Loucy (cell line): ENCODE measurements at regions not wholly inside any gene's neighbourhood (a gene's known extent, or its start where the extent isn't known, plus 50 kb on each side); places are given as distances from the start of the nearest gene placed in this dataset.

Experiments used
- H2AFZ ChIP-seq: fragments of 200-600 bp; sonication (generic); 2 replicates; pipeline ENCODE4 v1.6.0; 2016; ENCODE audit warnings: antibody characterized with exemption, mild to moderate bottlenecking, low read length, moderate library complexity
- H3F3A ChIP-seq: fragments of 200-600 bp; 2 replicates; pipeline ENCODE4 v1.6.0; 2016; ENCODE audit warnings: antibody characterized with exemption, low read depth, mild to moderate bottlenecking
- H3K27me3 ChIP-seq: fragments of 200-600 bp; sonication (generic); 2 replicates; pipeline ENCODE4 v1.6.1; 2014; ENCODE audit warnings: low read length, mild to moderate bottlenecking; ENCODE audit not compliant: insufficient read depth, poor library complexity, severe bottlenecking
- H3K36me3 ChIP-seq: fragments of 200-600 bp; sonication (generic); 2 replicates; pipeline ENCODE4 v1.6.1; 2016; ENCODE audit warnings: low read length; ENCODE audit not compliant: insufficient read depth
- H3K4me1 ChIP-seq: fragments of 200-600 bp; sonication (generic); 2 replicates; pipeline ENCODE4 v1.5.1; 2014; ENCODE audit warnings: low read length, mild to moderate bottlenecking; ENCODE audit not compliant: insufficient read depth, poor library complexity, severe bottlenecking
- H3K4me2 ChIP-seq: fragments of 200-600 bp; sonication (generic); 2 replicates; pipeline ENCODE4 v1.6.0; 2014; ENCODE audit warnings: antibody characterized with exemption, low read length, low read depth, mild to moderate bottlenecking; ENCODE audit not compliant: poor library complexity, severe bottlenecking
- H3K4me3 ChIP-seq: fragments of 200-600 bp; sonication (generic); 2 replicates; pipeline ENCODE4 v1.5.1; 2014; ENCODE audit warnings: low read length, mild to moderate bottlenecking, mixed read lengths; ENCODE audit not compliant: poor library complexity, severe bottlenecking
- H3K79me2 ChIP-seq: fragments of 200-600 bp; sonication (generic); 2 replicates; pipeline ENCODE4 v1.6.1; 2014; ENCODE audit warnings: low read length; ENCODE audit not compliant: insufficient read depth
- H3K9ac ChIP-seq: fragments of 200-600 bp; sonication (generic); 2 replicates; pipeline ENCODE4 v1.6.0; 2014; ENCODE audit warnings: mild to moderate bottlenecking, low read depth, low read length, moderate library complexity; ENCODE audit not compliant: poor library complexity, severe bottlenecking
- H3K9me2 ChIP-seq: fragments of 200-600 bp; sonication (generic); replicated peaks from 2 replicates; pipeline ENCODE4 v1.6.1; 2016; ENCODE audit warnings: low read depth, low read length, mixed read lengths
- H3K9me3 ChIP-seq: fragments of 200-600 bp; sonication (generic); 2 replicates; pipeline ENCODE4 v1.6.1; 2014; ENCODE audit warnings: mild to moderate bottlenecking, antibody characterized with exemption, low read length, low read depth; ENCODE audit not compliant: insufficient read depth
- H4K20me1 ChIP-seq: fragments of 200-600 bp; sonication (generic); 2 replicates; pipeline ENCODE4 v1.6.0; 2014; ENCODE audit warnings: antibody characterized with exemption, low read length, mild to moderate bottlenecking; ENCODE audit not compliant: insufficient read depth, poor library complexity, severe bottlenecking
- EZH2phosphoT487 ChIP-seq: fragments of 200-600 bp; IDR thresholded peaks from 2 replicates; pipeline ENCODE4 v1.6.1; 2018; ENCODE audit warnings: antibody characterized with exemption, mild to moderate bottlenecking, moderate library complexity, borderline replicate concordance
- TF ChIP-seq, protein P1 (sequence below): fragments of 200-600 bp; sonication (generic); conservative IDR thresholded peaks from 2 replicates; pipeline ENCODE4 v1.5.1; 2014; ENCODE audit warnings: mild to moderate bottlenecking, antibody characterized with exemption, low read length

DNA sequence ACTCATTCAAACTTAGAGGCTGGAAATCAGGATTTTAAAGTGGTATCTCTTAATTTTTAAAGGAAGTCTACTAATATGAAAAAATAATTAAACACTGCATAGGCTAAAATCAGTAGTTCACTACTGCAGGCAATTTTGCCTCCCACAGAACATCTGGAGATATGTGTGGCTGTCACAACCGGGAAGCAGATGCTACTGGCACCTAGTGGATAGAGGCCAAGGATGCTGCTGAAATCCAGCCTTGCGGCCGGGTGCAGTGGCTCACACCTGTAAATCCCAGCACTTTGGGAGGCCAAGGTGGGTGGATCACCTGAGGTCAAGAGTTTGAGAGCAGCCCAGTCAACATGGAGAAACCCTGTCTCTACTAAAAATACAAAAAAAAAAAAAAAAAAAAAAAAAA lies 473.9 kb downstream of the XYLT1 start:
- Histone ChIP-seq H3K79me2 (no peaks in the 10 kb centered on the region), H3K4me1 (peaks cover 11% of the 10 kb centered on the region), H4K20me1 (no peaks in the 10 kb centered on the region), H3K36me3 (no peaks in the 10 kb centered on the region), H3K4me3 (no peak overlapping the region), H3K27me3 (no peaks in the 10 kb centered on the region), H3K9me3 (no peaks in the 10 kb centered on the region), H3K9me2 (no peaks in the 10 kb centered on the region), H3K9ac (no peak overlapping the region), H3F3A (no peaks in the 10 kb centered on the region), H3K4me2 (no peak overlapping the region), H2AFZ (no peak overlapping the region)
- no peak for TF ChIP-seq EZH2phosphoT487
- TF ChIP-seq, protein P1, sequence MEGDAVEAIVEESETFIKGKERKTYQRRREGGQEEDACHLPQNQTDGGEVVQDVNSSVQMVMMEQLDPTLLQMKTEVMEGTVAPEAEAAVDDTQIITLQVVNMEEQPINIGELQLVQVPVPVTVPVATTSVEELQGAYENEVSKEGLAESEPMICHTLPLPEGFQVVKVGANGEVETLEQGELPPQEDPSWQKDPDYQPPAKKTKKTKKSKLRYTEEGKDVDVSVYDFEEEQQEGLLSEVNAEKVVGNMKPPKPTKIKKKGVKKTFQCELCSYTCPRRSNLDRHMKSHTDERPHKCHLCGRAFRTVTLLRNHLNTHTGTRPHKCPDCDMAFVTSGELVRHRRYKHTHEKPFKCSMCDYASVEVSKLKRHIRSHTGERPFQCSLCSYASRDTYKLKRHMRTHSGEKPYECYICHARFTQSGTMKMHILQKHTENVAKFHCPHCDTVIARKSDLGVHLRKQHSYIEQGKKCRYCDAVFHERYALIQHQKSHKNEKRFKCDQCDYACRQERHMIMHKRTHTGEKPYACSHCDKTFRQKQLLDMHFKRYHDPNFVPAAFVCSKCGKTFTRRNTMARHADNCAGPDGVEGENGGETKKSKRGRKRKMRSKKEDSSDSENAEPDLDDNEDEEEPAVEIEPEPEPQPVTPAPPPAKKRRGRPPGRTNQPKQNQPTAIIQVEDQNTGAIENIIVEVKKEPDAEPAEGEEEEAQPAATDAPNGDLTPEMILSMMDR: no peak

DNA sequence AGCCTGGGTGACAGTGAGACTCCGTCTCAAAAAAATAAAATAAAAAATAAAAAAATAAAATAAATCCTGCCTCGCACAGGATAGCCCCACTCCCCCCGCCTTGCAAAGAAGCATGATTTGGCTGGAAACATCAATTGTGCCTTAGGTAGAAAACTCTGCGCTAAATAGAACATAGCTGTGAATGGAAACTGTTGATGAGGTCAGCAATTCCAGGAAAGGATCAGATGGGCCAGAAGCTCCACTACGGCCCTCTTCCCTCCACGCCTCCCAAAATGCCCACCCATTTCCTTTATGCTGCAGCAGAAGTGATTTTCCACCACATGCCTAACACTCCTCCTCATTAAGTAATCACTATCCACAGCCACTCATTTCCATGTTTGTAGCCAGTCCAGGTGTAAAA lies 473.4 kb downstream of the XYLT1 start:
- no peaks in the 10 kb centered on the region for H3K36me3 ChIP-seq
- no peak overlapping the region for H3K4me2 ChIP-seq
- no peak for TF ChIP-seq EZH2phosphoT487
- TF ChIP-seq, protein P1: no peak
- H3K9ac ChIP-seq: no peak overlapping the region
- H3K9me3 ChIP-seq: no peaks in the 10 kb centered on the region
- H3K9me2 ChIP-seq: no peaks in the 10 kb centered on the region
- H4K20me1 ChIP-seq: no peaks in the 10 kb centered on the region
- H3K27me3 ChIP-seq: no peaks in the 10 kb centered on the region
- H3K4me1 ChIP-seq: peaks cover 11% of the 10 kb centered on the region
- no peak overlapping the region for H3K4me3 ChIP-seq
- H2AFZ ChIP-seq: no peak overlapping the region
- no peaks in the 10 kb centered on the region for H3F3A ChIP-seq
- no peaks in the 10 kb centered on the region for H3K79me2 ChIP-seq

DNA sequence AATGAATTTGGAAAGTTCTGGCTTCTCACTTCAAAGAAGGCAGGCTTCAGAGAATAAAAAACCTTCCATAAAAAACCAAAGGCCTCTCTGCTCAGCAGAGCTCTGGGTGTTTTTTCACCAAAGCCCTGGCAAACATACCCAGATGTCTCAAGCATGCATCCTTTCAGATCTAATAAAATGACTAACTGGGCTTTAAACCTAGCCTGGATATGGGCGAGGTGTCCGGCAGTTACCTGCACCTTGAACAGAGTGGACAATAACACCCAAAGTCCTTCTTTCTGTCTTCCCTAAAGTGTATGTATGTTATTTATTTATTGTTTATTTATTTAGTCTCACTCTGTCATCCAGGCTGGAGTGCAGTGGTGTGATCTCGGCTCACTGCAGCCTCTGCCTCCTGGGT lies 469.3 kb downstream of the XYLT1 start:
- no peak for TF ChIP-seq EZH2phosphoT487
- TF ChIP-seq, protein P1: no peak
- Histone ChIP-seq H3K36me3 (no peaks in the 10 kb centered on the region), H3K9ac (no peak overlapping the region), H2AFZ (no peak overlapping the region), H3K9me2 (no peaks in the 10 kb centered on the region), H3K4me2 (no peak overlapping the region), H4K20me1 (no peaks in the 10 kb centered on the region), H3K27me3 (no peaks in the 10 kb centered on the region), H3K9me3 (no peaks in the 10 kb centered on the region), H3K4me3 (no peak overlapping the region), H3F3A (no peaks in the 10 kb centered on the region), H3K4me1 (no peaks in the 10 kb centered on the region), H3K79me2 (no peaks in the 10 kb centered on the region)
